OCI-LY3 (cell line): ENCODE measurements at regions not wholly inside any gene's neighbourhood (a gene's known extent, or its start where the extent isn't known, plus 50 kb on each side); places are given as distances from the start of the nearest gene placed in this dataset.

ENCODE experiments used
- CTCF ChIP-seq: fragments of 200-600, 300-600 bp; sonication (generic); IDR thresholded peaks from 2 replicates; pipeline ENCODE4 v1.5.1; 2014; ENCODE audit warnings: antibody characterized with exemption, low read length, low read depth
- EZH2phosphoT487 ChIP-seq: fragments of 200-600 bp; shearing (Covaris generic); IDR thresholded peaks from 2 replicates; pipeline ENCODE4 v1.6.1; 2018; ENCODE audit warnings: antibody characterized with exemption, mixed run types, low read depth

- TF ChIP-seq CTCF (no peak), EZH2phosphoT487 (no peak)
Observed at GRCh38 chr1:73577206-73577605, 620.8 kb downstream of the LRRIQ3 start.
